GM18517 (cell line): ENCODE measurements at regions not wholly inside any gene's neighbourhood (a gene's known extent, or its start where the extent isn't known, plus 50 kb on each side); places are given as distances from the start of the nearest gene placed in this dataset.

Experiments
- ATAC-seq: cut with Tn5 transposase; IDR thresholded peaks from one replicate; pipeline ENCODE4 v1.9.1; 2021; ENCODE audit warnings: mild to moderate bottlenecking, moderate library complexity; ENCODE audit not compliant: unreplicated experiment

- no peak for ATAC-seq
These were observed 86.9 kb downstream of the FGF9 start for GRCh38 chr13:21757763-21758162.

- no peak for ATAC-seq
These were observed 87.6 kb downstream of the FGF9 start for GRCh38 chr13:21758441-21758840.

GRCh38 chr13:21759463-21759862 is 88.6 kb downstream of the FGF9 start:
- no peak for ATAC-seq

GRCh38 chr13:21759911-21760310 is 89.0 kb downstream of the FGF9 start:
- no peak for ATAC-seq

GRCh38 chr13:21761770-21762169 is 90.9 kb downstream of the FGF9 start:
- ATAC-seq: no peak

- no peak for ATAC-seq
These were observed 91.6 kb downstream of the FGF9 start for GRCh38 chr13:21762512-21762911.

GRCh38 chr13:21767032-21767431 is 96.2 kb downstream of the FGF9 start:
- ATAC-seq: no peak

- no peak for ATAC-seq
These were observed 100.2 kb downstream of the FGF9 start for GRCh38 chr13:21771075-21771474.

GRCh38 chr13:21777166-21777565 is 106.3 kb downstream of the FGF9 start:
- no peak for ATAC-seq

GRCh38 chr13:21777813-21778212 is 106.9 kb downstream of the FGF9 start:
- no peak for ATAC-seq

- ATAC-seq: no peak
These were observed 111.9 kb downstream of the FGF9 start for GRCh38 chr13:21782736-21783135.

- ATAC-seq: no peak
These were observed 115.1 kb downstream of the FGF9 start for GRCh38 chr13:21785990-21786389.

GRCh38 chr13:21796066-21796465 is 125.2 kb downstream of the FGF9 start:
- ATAC-seq: no peak

- no peak for ATAC-seq
These were observed 126.1 kb downstream of the FGF9 start for GRCh38 chr13:21796775-21797514.

GRCh38 chr13:21797736-21798135 is 126.9 kb downstream of the FGF9 start:
- ATAC-seq: no peak

GRCh38 chr13:21798181-21798580 is 127.3 kb downstream of the FGF9 start:
- no peak for ATAC-seq

- ATAC-seq: no peak
These were observed 128.8 kb downstream of the FGF9 start for GRCh38 chr13:21799671-21800070.

- ATAC-seq: no peak
These were observed 130.2 kb downstream of the FGF9 start for GRCh38 chr13:21800837-21801616.

- ATAC-seq: no peak
These were observed 134.9 kb downstream of the FGF9 start for GRCh38 chr13:21805733-21806132.

- no peak for ATAC-seq
These were observed 141.3 kb downstream of the FGF9 start for GRCh38 chr13:21812192-21812626.

GRCh38 chr13:21813110-21813509 is 142.2 kb downstream of the FGF9 start:
- no peak for ATAC-seq

GRCh38 chr13:21813844-21814243 is 143.0 kb downstream of the FGF9 start:
- ATAC-seq: no peak
